DND-41 (cell line): ENCODE measurements at regions not wholly inside any gene's neighbourhood (a gene's known extent, or its start where the extent isn't known, plus 50 kb on each side); places are given as distances from the start of the nearest gene placed in this dataset.

Experiments
- ATAC-seq: fragments of 200-7000 bp; cut with Tn5 transposase; 3 replicates; pipeline ENCODE4 v1.9.1; 2021; ENCODE audit warnings: low read depth; ENCODE audit not compliant: insufficient read depth
- DNase-seq: peaks from one replicate; pipeline ENCODE4 v3.0.0-alpha.2; 2020
- H2AFZ ChIP-seq: 2 replicates; pipeline ENCODE4 v1.6.0; 2012; ENCODE audit warnings: low read depth, low read length
- H3K27ac ChIP-seq: 2 replicates; pipeline ENCODE4 v1.5.1; 2012; ENCODE audit warnings: low read length, inconsistent platforms
- H3K27me3 ChIP-seq: fragments of 200-600 bp; sonication (generic); 2 replicates; pipeline ENCODE4 v1.6.0; 2012; ENCODE audit warnings: low read length, mild to moderate bottlenecking, inconsistent platforms; ENCODE audit not compliant: insufficient read depth, poor library complexity
- H3K36me3 ChIP-seq: 2 replicates; pipeline ENCODE4 v1.5.1; 2012; ENCODE audit warnings: low read length, inconsistent platforms; ENCODE audit not compliant: insufficient read depth
- H3K4me1 ChIP-seq: 2 replicates; pipeline ENCODE4 v1.5.1; 2012; ENCODE audit warnings: mild to moderate bottlenecking, low read length; ENCODE audit not compliant: insufficient read depth
- H3K4me2 ChIP-seq: 2 replicates; pipeline ENCODE4 v1.6.0; 2012; ENCODE audit warnings: mild to moderate bottlenecking, moderate library complexity, low read length, inconsistent platforms; ENCODE audit not compliant: insufficient read depth
- H3K4me3 ChIP-seq, 2 experiments: fragments of 200-600 bp in 1 of 2; shearing (Covaris generic) in 1 of 2; 2 replicates each; pipeline ENCODE4 v1.5.1; 2012 to 2016; ENCODE audit warnings: inconsistent platforms in 2 of 2, low read length in 2 of 2, mild to moderate bottlenecking in 2 of 2, low read depth in 1 of 2, moderate library complexity in 1 of 2
- H3K79me2 ChIP-seq: 2 replicates; pipeline ENCODE4 v1.6.0; 2012; ENCODE audit warnings: low read length, inconsistent platforms; ENCODE audit not compliant: insufficient read depth
- H3K9ac ChIP-seq: 2 replicates; pipeline ENCODE4 v1.6.0; 2012; ENCODE audit warnings: low read depth, mild to moderate bottlenecking, inconsistent platforms, low read length, moderate library complexity
- H3K9me3 ChIP-seq: 2 replicates; pipeline ENCODE4 v1.5.1; 2012; ENCODE audit warnings: low read length, moderate library complexity, mild to moderate bottlenecking, inconsistent platforms; ENCODE audit not compliant: insufficient read depth, severe bottlenecking
- H4K20me1 ChIP-seq: 2 replicates; pipeline ENCODE4 v1.6.0; 2012; ENCODE audit warnings: low read length; ENCODE audit not compliant: insufficient read depth
- EZH2 ChIP-seq: IDR thresholded peaks from 3 replicates; pipeline ENCODE4 v1.6.1; 2012; ENCODE audit warnings: borderline replicate concordance, low read depth, mild to moderate bottlenecking, moderate library complexity, low read length, inconsistent platforms; ENCODE audit not compliant: severe bottlenecking
- TF ChIP-seq, protein P1 (sequence below): IDR thresholded peaks from 2 replicates; pipeline ENCODE4 v1.5.1; 2012; ENCODE audit warnings: borderline replicate concordance, low read length, moderate library complexity, mild to moderate bottlenecking; ENCODE audit not compliant: poor library complexity, severe bottlenecking; ENCODE audit errors: extremely low read depth

DNA sequence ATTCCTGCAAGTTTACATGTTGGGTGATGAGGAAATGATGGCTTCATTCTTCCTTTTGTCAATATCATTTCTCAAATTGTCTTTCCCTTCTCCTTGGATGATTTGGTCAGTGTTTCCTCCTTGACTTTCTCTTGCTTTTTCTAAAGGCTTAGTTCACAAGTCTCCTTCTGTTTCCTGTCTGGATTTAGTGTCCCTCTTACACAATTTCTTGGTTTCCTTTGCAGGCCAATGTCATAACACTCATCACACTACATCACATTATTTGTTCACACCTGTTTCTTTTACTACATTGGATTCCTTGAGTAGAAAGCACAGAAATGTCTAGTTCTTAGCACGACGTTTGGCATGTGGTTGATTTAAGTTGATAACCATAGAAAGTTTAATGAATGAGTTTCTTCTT, 490.7 kb downstream of the TDRD3 start:
- Histone ChIP-seq H2AFZ (no peak overlapping the region), H3K9ac (no peak overlapping the region), H3K36me3 (no peaks in the 10 kb centered on the region), H3K27me3 (no peaks in the 10 kb centered on the region), H4K20me1 (no peaks in the 10 kb centered on the region), H3K4me3 (no peak overlapping the region), H3K4me1 (no peaks in the 10 kb centered on the region), H3K4me2 (no peak overlapping the region), H3K9me3 (no peaks in the 10 kb centered on the region), H3K27ac (no peak overlapping the region), H3K79me2 (no peaks in the 10 kb centered on the region)
- ATAC-seq (no peak), DNase-seq (no peak)
- TF ChIP-seq EZH2, result no peak

DNA sequence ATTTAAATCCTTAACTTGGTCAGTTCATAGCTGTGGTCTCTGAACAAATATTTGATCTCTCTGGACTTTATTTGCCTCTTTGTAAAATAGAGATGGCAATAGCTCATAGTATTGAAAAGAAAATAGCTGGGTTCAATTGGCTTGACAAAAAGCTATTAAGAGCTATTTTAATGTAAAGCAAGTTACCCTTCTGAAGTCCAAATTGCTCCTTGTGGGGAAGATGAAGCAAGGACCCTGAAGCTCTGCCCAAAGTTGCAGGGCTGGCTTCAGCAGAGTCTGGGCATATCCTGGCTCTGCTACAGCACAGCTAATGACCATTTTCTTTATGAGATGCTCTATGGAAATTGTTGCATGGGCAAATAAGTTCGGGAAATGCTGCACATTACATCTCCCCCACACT, 484.5 kb downstream of the TDRD3 start:
- Histone ChIP-seq H3K36me3 (no peaks in the 10 kb centered on the region), H3K4me1 (no peaks in the 10 kb centered on the region), H3K9ac (no peak overlapping the region), H3K9me3 (no peaks in the 10 kb centered on the region), H2AFZ (no peak overlapping the region), H3K4me2 (no peak overlapping the region), H3K79me2 (no peaks in the 10 kb centered on the region), H3K4me3 (no peak overlapping the region), H4K20me1 (no peaks in the 10 kb centered on the region), H3K27ac (no peak overlapping the region), H3K27me3 (no peaks in the 10 kb centered on the region)
- ATAC-seq, result no peak
- no peak for DNase-seq
- TF ChIP-seq, protein P1, sequence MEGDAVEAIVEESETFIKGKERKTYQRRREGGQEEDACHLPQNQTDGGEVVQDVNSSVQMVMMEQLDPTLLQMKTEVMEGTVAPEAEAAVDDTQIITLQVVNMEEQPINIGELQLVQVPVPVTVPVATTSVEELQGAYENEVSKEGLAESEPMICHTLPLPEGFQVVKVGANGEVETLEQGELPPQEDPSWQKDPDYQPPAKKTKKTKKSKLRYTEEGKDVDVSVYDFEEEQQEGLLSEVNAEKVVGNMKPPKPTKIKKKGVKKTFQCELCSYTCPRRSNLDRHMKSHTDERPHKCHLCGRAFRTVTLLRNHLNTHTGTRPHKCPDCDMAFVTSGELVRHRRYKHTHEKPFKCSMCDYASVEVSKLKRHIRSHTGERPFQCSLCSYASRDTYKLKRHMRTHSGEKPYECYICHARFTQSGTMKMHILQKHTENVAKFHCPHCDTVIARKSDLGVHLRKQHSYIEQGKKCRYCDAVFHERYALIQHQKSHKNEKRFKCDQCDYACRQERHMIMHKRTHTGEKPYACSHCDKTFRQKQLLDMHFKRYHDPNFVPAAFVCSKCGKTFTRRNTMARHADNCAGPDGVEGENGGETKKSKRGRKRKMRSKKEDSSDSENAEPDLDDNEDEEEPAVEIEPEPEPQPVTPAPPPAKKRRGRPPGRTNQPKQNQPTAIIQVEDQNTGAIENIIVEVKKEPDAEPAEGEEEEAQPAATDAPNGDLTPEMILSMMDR, result no peak
- TF ChIP-seq EZH2, result no peak

DNA sequence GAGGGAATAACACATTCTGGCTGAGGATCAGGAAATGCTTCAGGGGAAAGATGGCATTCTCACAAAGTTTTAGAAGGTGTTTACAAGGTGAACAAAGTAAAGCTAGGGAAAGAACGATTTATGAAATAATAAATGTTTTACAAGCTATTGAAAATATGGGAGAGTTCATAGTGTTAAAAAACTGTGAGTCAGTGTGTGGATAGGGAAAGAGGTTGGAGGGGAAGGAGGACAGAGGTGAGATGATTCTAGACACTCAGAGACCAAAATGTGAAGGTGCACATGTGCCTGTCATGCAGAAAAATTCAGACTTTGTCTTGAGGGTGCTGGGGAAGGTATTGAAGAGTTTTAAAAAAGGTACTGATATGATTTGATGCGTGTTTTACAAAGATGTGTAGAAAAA, 476.1 kb downstream of the TDRD3 start:
- Histone ChIP-seq H3K79me2 (no peaks in the 10 kb centered on the region), H3K27ac (no peak overlapping the region), H3K4me1 (no peaks in the 10 kb centered on the region), H3K4me2 (no peak overlapping the region), H4K20me1 (no peaks in the 10 kb centered on the region), H2AFZ (no peak overlapping the region), H3K27me3 (no peaks in the 10 kb centered on the region), H3K36me3 (no peaks in the 10 kb centered on the region), H3K4me3 (no peak overlapping the region), H3K9ac (no peak overlapping the region), H3K9me3 (no peaks in the 10 kb centered on the region)
- ATAC-seq (no peak), DNase-seq (no peak)
- no peak for TF ChIP-seq EZH2
- TF ChIP-seq, protein P1, result no peak

DNA sequence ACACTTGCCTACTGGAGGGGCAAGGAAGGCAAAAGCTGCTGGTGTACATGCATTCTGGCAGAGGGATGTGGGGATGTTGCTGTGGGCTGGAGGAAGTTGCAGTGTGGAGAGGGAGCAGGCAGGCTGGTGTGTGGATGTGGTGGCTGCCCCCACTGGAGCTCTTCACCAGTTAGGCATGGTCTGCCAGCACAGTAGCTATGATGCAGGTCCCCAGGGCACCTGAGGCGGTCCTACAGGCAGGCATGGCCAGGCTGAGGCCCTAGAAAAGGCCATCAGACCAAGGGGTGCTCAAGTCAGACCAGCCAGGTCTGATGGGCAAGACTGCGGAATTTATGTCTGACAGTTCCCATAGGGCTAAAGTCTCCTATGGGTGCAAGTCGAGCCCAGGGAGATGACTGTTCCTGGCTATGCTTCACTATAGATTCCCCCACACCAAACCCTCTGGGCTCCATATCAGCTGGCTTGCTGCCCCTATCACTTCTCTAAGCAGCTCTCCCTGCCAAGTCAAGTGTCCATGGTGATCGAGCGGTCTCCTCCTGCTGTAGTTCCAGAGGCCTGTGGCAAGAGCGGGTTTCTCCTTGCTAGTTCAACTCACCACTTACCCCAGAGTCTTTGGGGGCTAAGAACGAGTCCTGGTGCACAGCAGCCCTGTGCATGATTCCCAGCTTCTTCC, 473.1 kb downstream of the TDRD3 start:
- no peak overlapping the region for H3K4me2 ChIP-seq
- H3K4me1 ChIP-seq, result no peaks in the 10 kb centered on the region
- H3K36me3 ChIP-seq, result no peaks in the 10 kb centered on the region
- no peaks in the 10 kb centered on the region for H3K9me3 ChIP-seq
- DNase-seq (no peak), ATAC-seq (no peak)
- H2AFZ ChIP-seq, result no peak overlapping the region
- H3K27ac ChIP-seq, result no peak overlapping the region
- no peak overlapping the region for H3K9ac ChIP-seq
- H3K4me3 ChIP-seq, result no peak overlapping the region
- no peaks in the 10 kb centered on the region for H3K27me3 ChIP-seq
- TF ChIP-seq, protein P1, result no peak
- TF ChIP-seq EZH2, result no peak
- H3K79me2 ChIP-seq, result no peaks in the 10 kb centered on the region
- no peaks in the 10 kb centered on the region for H4K20me1 ChIP-seq
